ENCODE measurements at regions not wholly inside any gene's neighbourhood (a gene's known extent, or its start where the extent isn't known, plus 50 kb on each side); places are given as distances from the start of the nearest gene placed in this dataset.
"Not testable (repeated sequence)": the region's sequence is repeated elsewhere in the genome, so short reads cannot be mapped to it uniquely, and the experiment has no call there.

DNA sequence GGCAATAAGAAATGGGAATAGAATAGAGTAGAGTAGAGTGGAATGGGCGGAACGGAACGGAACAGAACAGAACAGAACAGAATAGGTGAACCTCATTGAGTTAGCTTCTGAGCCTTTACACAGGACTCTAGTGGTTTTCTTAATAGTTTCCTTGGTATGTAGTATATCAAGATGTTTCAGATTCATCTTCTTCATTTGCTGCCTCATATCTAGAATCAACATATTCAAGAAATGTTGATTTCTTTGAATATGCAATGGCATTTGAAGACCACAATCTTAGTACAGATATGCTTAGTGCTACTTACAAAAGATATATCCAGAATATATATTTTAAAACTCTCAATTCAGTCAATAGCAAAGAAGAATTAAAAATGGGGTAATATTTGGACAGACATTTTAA is 133.8 kb downstream of the TSEN15 start:
- no peak for DNase-seq (ENCODE audit: insufficient read length)
- TF ChIP-seq TAF1 (IDR thresholded peaks at IDR 0.05; ENCODE audit: borderline replicate concordance, low read depth, low read length), result no peak
- no peak for TF ChIP-seq POLR2A (IDR thresholded peaks at IDR 0.05; ENCODE audit: low read depth, low read length)
- no peak for TF ChIP-seq POLR2AphosphoS5 (IDR thresholded peaks at IDR 0.05; ENCODE audit: low read depth, low read length)
- no peak for FAIRE-seq

DNA sequence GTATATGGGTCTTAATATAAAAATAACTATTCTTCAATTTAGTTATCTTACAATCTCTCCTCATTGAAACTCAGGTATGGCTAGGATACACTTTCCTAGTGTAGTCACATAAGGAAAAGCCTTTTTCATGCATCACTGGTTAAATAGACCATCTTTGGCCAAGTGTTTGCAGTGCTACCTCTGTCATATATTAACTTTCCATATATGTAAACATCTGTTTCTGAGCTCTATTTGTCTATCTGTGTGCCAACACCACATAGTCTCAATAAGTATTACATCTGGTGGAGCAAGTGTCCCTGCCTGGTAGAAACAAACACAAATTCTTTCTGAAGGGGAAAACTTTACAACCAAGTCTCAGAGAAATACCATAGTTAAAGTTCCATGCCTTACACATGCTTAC is 134.6 kb downstream of the TSEN15 start:
- DNase-seq (ENCODE audit: insufficient read length), result no peak
- TF ChIP-seq POLR2A (IDR thresholded peaks at IDR 0.05; ENCODE audit: low read depth, low read length) (no peak), POLR2AphosphoS5 (IDR thresholded peaks at IDR 0.05; ENCODE audit: low read depth, low read length) (no peak), TAF1 (IDR thresholded peaks at IDR 0.05; ENCODE audit: borderline replicate concordance, low read depth, low read length) (no peak)
- no peak for FAIRE-seq

DNA sequence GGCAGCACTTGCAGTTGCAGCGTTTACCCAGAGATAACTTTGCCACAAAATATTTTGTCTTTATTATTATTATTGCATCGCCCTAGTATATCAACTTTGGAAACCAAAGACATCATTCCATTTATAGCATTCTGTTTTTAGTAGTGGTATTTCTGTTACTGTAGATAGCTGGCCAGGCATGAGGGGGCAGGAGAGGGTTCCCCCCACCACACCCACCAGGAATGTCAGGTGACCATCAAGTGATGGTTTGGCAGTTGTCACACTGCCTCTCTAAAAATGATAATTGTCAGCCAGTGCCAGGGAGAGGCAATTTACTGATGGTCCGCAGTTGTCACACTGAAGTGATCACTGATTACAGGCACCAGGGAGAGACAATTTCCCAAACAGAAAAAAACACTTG is 135.6 kb downstream of the TSEN15 start:
- DNase-seq (ENCODE audit: insufficient read length) (no peak), FAIRE-seq (no peak)
- no peak for TF ChIP-seq POLR2AphosphoS5 (IDR thresholded peaks at IDR 0.05; ENCODE audit: low read depth, low read length)
- no peak for TF ChIP-seq POLR2A (IDR thresholded peaks at IDR 0.05; ENCODE audit: low read depth, low read length)
- no peak for TF ChIP-seq TAF1 (IDR thresholded peaks at IDR 0.05; ENCODE audit: borderline replicate concordance, low read depth, low read length)

DNA sequence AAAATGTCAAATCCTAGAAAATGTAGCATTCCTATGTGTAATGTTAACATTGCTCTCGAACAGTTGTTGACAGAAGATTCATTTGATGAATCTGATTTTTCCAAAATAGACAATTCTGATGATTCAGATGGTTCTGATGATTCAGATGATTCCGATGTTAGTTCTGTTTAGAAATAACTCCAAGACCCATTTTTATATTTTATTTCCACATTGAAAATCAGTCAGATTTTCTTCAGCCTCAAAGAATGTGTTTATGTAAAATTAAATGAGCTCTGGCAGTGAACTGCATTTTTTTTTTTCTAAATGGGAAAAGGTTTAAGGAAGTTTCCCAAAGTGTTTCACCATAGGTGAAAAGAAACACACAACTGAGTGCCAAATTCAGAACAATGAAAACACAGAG is 136.5 kb downstream of the TSEN15 start:
- FAIRE-seq, result no peak
- TF ChIP-seq TAF1 (IDR thresholded peaks at IDR 0.05; ENCODE audit: borderline replicate concordance, low read depth, low read length) (no peak), POLR2AphosphoS5 (IDR thresholded peaks at IDR 0.05; ENCODE audit: low read depth, low read length) (no peak), POLR2A (IDR thresholded peaks at IDR 0.05; ENCODE audit: low read depth, low read length) (no peak)

DNA sequence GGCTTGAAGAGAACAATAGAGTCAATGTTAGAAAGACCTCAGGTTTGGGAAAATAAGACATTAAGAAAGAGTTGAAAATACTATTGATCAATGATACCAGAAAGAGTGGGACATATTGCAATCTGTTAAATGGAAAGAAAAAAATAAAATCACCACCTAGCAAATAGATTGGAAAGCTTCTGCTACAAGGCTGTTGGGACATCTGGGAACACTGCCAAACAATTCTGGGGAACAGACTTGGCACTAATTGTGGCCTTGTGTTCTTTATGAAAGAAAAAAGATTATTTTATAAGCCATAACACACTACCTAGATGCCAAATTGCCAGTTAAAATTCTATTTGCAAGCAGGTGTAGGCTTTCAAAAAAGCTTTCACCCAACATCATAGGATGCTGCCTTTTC is 137.8 kb downstream of the TSEN15 start:
- DNase-seq (ENCODE audit: insufficient read length) (no peak), FAIRE-seq (no peak)
- TF ChIP-seq POLR2A (IDR thresholded peaks at IDR 0.05; ENCODE audit: low read depth, low read length), result no peak
- TF ChIP-seq TAF1 (IDR thresholded peaks at IDR 0.05; ENCODE audit: borderline replicate concordance, low read depth, low read length), result no peak
- TF ChIP-seq POLR2AphosphoS5 (IDR thresholded peaks at IDR 0.05; ENCODE audit: low read depth, low read length), result no peak

More for the DNA sequence above, 136.5 kb downstream of the TSEN15 start:
- DNase-seq (ENCODE audit: insufficient read length), result no peak

DNA sequence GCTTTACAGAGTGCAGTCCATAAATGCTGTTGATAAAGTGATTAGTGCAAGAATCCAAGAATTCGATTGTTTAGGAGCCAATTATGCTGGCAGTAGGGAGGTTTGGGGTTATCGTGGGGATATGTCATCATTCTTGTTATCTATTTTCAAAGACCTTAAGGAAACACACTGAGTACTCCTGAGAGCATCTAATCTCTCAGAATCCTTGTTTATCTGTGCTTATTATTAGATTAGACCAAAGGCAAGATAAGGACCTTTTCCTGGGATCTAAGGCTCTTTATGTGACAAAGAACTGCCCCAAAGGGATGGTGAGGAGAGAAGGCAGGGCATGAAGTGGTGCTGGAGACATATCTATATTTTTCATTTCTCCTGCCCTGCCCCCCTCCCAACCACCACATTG is 139.1 kb downstream of the TSEN15 start:
- DNase-seq (ENCODE audit: insufficient read length), result no peak
- TF ChIP-seq POLR2A (IDR thresholded peaks at IDR 0.05; ENCODE audit: low read depth, low read length) (no peak), TAF1 (IDR thresholded peaks at IDR 0.05; ENCODE audit: borderline replicate concordance, low read depth, low read length) (no peak), POLR2AphosphoS5 (IDR thresholded peaks at IDR 0.05; ENCODE audit: low read depth, low read length) (no peak)
- no peak for FAIRE-seq

DNA sequence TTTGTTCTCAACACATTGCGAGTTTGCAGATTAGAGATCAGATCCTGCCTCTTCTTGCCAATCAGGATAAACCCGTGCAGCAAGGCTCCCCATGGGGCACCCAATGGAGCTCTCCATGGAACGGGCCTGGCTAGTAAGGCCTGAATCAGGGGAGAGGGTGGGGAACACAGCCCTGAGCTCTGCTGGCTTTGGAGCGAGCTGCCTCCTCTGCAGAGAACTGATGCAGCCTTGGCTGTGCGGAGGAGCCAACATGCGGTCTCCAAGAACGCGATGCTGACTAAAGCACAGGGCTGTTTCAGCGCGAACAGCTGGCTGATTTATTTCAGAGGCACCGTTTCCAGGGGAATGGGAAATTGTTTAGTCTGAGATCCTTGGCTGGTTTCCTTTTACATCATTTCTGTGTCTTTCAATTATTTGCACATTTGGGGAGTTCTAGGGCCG is 139.7 kb downstream of the TSEN15 start:
- no peak for FAIRE-seq
- no peak for DNase-seq (ENCODE audit: insufficient read length)
- TF ChIP-seq POLR2A (IDR thresholded peaks at IDR 0.05; ENCODE audit: low read depth, low read length), result no peak
- no peak for TF ChIP-seq TAF1 (IDR thresholded peaks at IDR 0.05; ENCODE audit: borderline replicate concordance, low read depth, low read length)
- TF ChIP-seq POLR2AphosphoS5 (IDR thresholded peaks at IDR 0.05; ENCODE audit: low read depth, low read length), result no peak

DNA sequence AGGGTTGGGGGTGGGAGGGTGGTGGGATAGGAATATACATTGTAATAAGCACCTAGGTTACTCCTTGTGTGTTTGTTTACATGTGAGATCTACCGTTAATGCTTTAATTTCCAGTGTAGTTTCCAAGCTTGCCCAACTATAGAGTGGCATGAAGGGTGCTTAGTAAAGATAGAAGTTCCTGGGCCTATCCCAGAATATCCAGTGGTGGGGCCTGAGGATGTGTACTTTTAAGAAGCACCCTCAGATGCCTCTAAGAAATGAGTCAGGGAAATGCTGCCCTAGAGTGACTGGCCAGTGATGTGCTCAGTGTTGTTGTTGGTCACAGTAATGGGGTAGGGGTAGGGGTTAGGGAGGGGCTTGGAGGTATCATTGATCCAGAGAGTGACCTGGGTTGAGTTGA is 141.3 kb downstream of the TSEN15 start:
- TF ChIP-seq POLR2A (IDR thresholded peaks at IDR 0.05; ENCODE audit: low read depth, low read length) (no peak), POLR2AphosphoS5 (IDR thresholded peaks at IDR 0.05; ENCODE audit: low read depth, low read length) (no peak), TAF1 (IDR thresholded peaks at IDR 0.05; ENCODE audit: borderline replicate concordance, low read depth, low read length) (no peak)
- FAIRE-seq, result no peak
- DNase-seq (ENCODE audit: insufficient read length), result no peak

DNA sequence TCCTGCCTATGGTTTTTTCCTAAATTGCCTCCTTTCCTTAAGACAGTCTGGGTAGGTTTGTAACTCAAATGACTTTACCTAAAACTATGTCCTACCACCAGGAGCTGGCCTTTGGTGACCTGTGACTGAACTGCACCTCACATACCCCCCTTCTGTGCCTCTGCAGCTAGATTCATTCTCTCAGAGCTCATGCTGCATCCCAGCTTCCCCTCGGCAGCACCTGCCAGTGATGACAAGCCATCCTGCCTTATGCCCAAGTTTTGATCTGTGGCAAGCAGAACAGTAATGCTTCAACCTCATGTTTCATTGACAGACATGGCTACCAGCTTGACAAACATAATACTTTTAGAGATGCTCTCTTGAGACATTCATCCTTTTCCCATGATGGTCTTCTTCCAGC is 141.9 kb downstream of the TSEN15 start:
- FAIRE-seq (no peak), DNase-seq (ENCODE audit: insufficient read length) (no peak)
- TF ChIP-seq TAF1 (IDR thresholded peaks at IDR 0.05; ENCODE audit: borderline replicate concordance, low read depth, low read length) (no peak), POLR2AphosphoS5 (IDR thresholded peaks at IDR 0.05; ENCODE audit: low read depth, low read length) (no peak), POLR2A (IDR thresholded peaks at IDR 0.05; ENCODE audit: low read depth, low read length) (no peak)

DNA sequence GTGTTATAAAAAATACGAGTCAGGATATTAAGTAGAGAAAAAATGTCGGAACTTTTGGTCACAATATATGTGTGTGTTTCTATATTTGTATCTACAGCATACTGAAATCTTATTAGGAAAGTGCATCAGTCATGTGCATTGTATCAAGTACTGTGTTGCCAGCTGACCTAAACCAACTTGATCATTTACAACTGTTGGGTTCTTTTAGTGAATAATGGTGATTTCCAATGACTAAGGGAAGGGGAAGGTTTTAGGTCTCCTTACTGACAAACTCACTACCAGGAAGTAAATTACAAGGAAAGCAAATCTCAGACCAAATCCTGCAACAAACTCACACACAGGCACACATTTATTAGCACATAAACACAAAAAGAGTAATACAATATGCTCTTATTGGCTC is 142.7 kb downstream of the TSEN15 start:
- FAIRE-seq, result no peak
- TF ChIP-seq POLR2A (IDR thresholded peaks at IDR 0.05; ENCODE audit: low read depth, low read length) (no peak), TAF1 (IDR thresholded peaks at IDR 0.05; ENCODE audit: borderline replicate concordance, low read depth, low read length) (no peak), POLR2AphosphoS5 (IDR thresholded peaks at IDR 0.05; ENCODE audit: low read depth, low read length) (no peak)
- DNase-seq (ENCODE audit: insufficient read length), result no peak

DNA sequence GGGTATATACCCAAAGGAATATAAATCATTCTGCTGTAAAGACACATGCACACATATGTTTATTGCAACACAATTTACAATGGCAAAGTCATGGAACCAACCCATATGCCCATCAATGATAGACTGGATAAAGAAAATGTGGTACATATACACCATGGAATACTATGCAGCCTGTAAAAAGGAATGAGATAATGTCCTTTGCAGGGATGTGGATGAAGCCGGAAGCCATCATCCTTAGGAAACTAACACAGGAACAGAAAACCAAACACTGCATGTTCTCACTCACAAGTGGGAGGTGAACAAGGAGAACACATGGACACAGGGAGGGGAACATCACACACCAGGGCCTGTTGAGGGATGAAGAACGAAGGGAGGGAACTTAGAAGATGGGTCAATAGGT is 144.2 kb downstream of the TSEN15 start:
- FAIRE-seq; DNase-seq (ENCODE audit: insufficient read length): not testable (repeated sequence)

DNA sequence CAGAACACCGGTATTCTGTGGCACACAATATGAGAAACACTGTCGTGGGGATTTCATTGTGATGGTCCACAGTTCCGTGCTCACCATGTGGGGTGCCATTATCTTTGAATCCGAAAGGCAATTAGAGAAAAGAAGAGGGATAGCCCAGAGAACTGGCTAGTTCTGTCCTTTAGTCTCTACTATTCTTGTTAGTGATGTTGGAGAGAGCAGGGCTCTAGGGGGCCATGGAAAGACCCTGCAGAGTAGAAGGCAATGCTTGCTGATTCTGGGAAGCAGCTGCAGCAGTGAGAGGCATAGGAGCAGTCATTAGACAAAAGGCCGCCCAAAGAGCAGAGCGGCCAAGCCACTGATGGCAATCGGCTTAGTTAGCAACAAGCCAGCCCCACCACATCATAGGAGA is 146.3 kb downstream of the TSEN15 start:
- no peak for TF ChIP-seq TAF1 (IDR thresholded peaks at IDR 0.05; ENCODE audit: borderline replicate concordance, low read depth, low read length)
- TF ChIP-seq POLR2A (IDR thresholded peaks at IDR 0.05; ENCODE audit: low read depth, low read length), result no peak
- no peak for TF ChIP-seq POLR2AphosphoS5 (IDR thresholded peaks at IDR 0.05; ENCODE audit: low read depth, low read length)
- no peak for FAIRE-seq
- no peak for DNase-seq (ENCODE audit: insufficient read length)

DNA sequence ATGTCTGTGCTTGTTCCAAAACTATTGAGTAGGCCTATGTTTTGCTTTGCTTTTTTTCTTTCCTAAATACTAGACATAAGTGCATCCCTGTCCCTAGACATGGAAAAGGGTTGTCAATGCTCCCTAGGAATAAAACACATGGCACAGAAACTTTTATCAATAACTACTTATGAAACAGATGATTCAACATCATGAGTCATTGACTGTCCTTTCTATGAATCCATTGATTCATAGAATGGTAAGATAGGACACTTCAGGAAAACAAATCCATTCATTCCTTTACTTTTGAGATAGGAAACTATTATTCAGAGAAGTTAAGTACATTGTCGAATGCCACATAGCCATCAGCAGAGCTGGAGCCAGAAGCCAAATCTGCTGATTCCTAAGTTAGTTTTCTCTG is 147.5 kb downstream of the TSEN15 start:
- no peak for FAIRE-seq
- TF ChIP-seq TAF1 (IDR thresholded peaks at IDR 0.05; ENCODE audit: borderline replicate concordance, low read depth, low read length), result no peak
- no peak for TF ChIP-seq POLR2AphosphoS5 (IDR thresholded peaks at IDR 0.05; ENCODE audit: low read depth, low read length)
- no peak for TF ChIP-seq POLR2A (IDR thresholded peaks at IDR 0.05; ENCODE audit: low read depth, low read length)
- DNase-seq (ENCODE audit: insufficient read length), result no peak
